Stomach (tissue), 8 donors: ENCODE measurements at regions not wholly inside any gene's neighbourhood (a gene's known extent, or its start where the extent isn't known, plus 50 kb on each side); places are given as distances from the start of the nearest gene placed in this dataset.

ENCODE experiments used
- DNase-seq, 2 donors: peaks; one replicate each; pipeline versions ENCODE4 v3.0.0 to v3.0.0-alpha.2; 2013 to 2019
- H3K27ac ChIP-seq, 5 donors: fragments of 200-600 bp in 4 of 5; sonication (generic) in 4 of 5; one replicate each; pipeline ENCODE4 v1.5.1; 2013 to 2019; ENCODE audit warnings: mild to moderate bottlenecking in 1 of 5, moderate library complexity in 1 of 5
- H3K27me3 ChIP-seq, 3 donors: fragments of 200-600 bp; sonication (generic); one replicate each; pipeline ENCODE4 v1.5.1; 2017 to 2019; ENCODE audit warnings: mixed run types in 1 of 3
- H3K36me3 ChIP-seq, 4 donors: fragments of 200-600 bp; sonication (generic); 1 replicate in 3 of 4; 2 replicates in 1 of 4; pipeline ENCODE4 v1.5.1; 2016 to 2019
- H3K4me1 ChIP-seq, 4 donors: fragments of 200-600 bp; sonication (generic); one replicate each; pipeline ENCODE4 v1.5.1; 2016 to 2019
- H3K4me3 ChIP-seq, 4 donors: fragments of 200-600 bp; sonication (generic) in 3 of 4; one replicate each; pipeline ENCODE4 v1.5.1; 2016 to 2019; ENCODE audit warnings: mild to moderate bottlenecking in 1 of 4
- H3K9me3 ChIP-seq, 4 donors: fragments of 200-600 bp; sonication (generic); one replicate each; pipeline ENCODE4 v1.5.1; 2016 to 2019
- CTCF ChIP-seq, 7 experiments: fragments of 450-650 bp in 4 of 7; fragments of 200-600 bp in 3 of 7; sonication (generic) in 3 of 7; IDR thresholded peaks; one replicate each; pipeline ENCODE4 v1.5.1; 2016 to 2019; ENCODE audit warnings: antibody characterized with exemption in 7 of 7, control low read depth in 2 of 7, mild to moderate bottlenecking in 1 of 7
- EP300 ChIP-seq: sonication (generic); formaldehyde crosslinking; IDR thresholded peaks from one replicate; pipeline ENCODE4 v1.6.1; 2017; ENCODE audit warnings: antibody characterized with exemption
- POLR2A ChIP-seq, 4 donors: fragments of 450-650 bp; IDR thresholded peaks; one replicate each; pipeline ENCODE4 v1.6.1; 2016; ENCODE audit warnings: antibody characterized with exemption in 4 of 4, control low read depth in 2 of 4, mild to moderate bottlenecking in 1 of 4, moderate library complexity in 1 of 4
- POLR2AphosphoS5 ChIP-seq, 3 donors: sonication (generic); formaldehyde crosslinking; IDR thresholded peaks; one replicate each; pipeline ENCODE4 v1.6.1; 2016; ENCODE audit warnings: antibody characterized with exemption in 3 of 3
- WGBS, 5 donors: extraction: QIAGEN DNeasy Blood & Tissue Kit in 3 of 5; methylation state at CpG; one replicate each; pipeline versions ENCODE4 v1.1.5 to v1.1.7; 2013 to 2018; 5-methylcytosine and 5-hydroxymethylcytosine counted together
- intact Hi-C: fragments of 100-400 bp; cut with DNase I; formaldehyde crosslinking; loops from one replicate; pipeline ENCODE4 v1.15.1; 2023; ENCODE audit warnings: low total_unique reads
- small RNA-seq, 4 donors: library from RNA; depleted of rRNA; stranded (forward); fragments of <200 nt; gene quantifications; one replicate each; pipeline ENCODE3, GENCODE V24; 2016
- donor health status: healthy with polysubstance abuse.
- donor health status: Bipolar disorder and iron deficiency.
- donor health status: healthy.

DNA sequence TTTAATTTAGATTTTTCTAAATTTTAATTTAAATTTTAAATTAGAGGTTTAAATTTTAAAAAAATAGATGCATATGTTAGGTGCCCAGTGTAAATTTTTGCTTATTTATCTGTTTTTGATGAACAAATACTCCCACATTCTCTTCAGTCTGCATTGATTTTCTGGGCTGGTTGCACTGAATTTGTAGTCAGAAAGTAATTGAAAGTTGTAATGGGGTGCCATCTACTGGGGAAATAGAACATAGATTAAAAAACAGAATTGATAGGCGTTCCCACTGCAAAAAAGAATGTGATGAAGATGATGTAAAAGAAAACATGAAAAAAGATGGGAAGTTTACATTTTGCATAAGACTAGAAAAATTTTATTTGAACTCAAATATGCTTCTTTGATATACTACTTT is 51.7 kb upstream of the CCDC85A start:
- 2 to 11% (median 3%) methylated on average over 1 of the region's 1 CpG for WGBS, 5 donors
- no peaks in the 10 kb centered on the region for H3K36me3 ChIP-seq
- H3K4me3 ChIP-seq = no peak overlapping the region
- peak in 1 of 2 donors; percentile 72 for DNase-seq
- TF ChIP-seq POLR2A (IDR thresholded peaks at IDR 0.05) = no peak
- TF ChIP-seq CTCF (IDR thresholded peaks at IDR 0.05) = peak in 4 of 7 experiments; percentile 18 to 30 (median 22)
- H3K27ac ChIP-seq = no peak overlapping the region
- H3K4me1 ChIP-seq = no peaks in the 10 kb centered on the region
- H3K9me3 ChIP-seq = no peaks in the 10 kb centered on the region
- intact Hi-C loops = loop anchor here (10.0 kb wide), 1 partner anchor 417 kb away; no protein-coding TSS in a partner anchor
- no peaks in the 10 kb centered on the region for H3K27me3 ChIP-seq

GRCh38 chr2:56133441-56133840 is 50.3 kb upstream of the CCDC85A start:
- no peak for TF ChIP-seq POLR2AphosphoS5 (IDR thresholded peaks at IDR 0.05)
- TF ChIP-seq EP300 = no peak
- TF ChIP-seq CTCF (IDR thresholded peaks at IDR 0.05) = no peak
- TF ChIP-seq POLR2A (IDR thresholded peaks at IDR 0.05) = no peak
- H3K36me3 ChIP-seq = no peaks in the 10 kb centered on the region
- H3K27ac ChIP-seq = no peak overlapping the region
- no peak overlapping the region for H3K4me3 ChIP-seq
- no peaks in the 10 kb centered on the region for H3K4me1 ChIP-seq
- no peak for DNase-seq
- intact Hi-C loops = loop anchor here (10.0 kb wide), 1 partner anchor 419 kb away; no protein-coding TSS in a partner anchor
- WGBS, 5 donors = 46 to 69% (median 50%) methylated on average over 3 of the region's 3 CpGs
- no peaks in the 10 kb centered on the region for H3K9me3 ChIP-seq
- no peaks in the 10 kb centered on the region for H3K27me3 ChIP-seq

DNA sequence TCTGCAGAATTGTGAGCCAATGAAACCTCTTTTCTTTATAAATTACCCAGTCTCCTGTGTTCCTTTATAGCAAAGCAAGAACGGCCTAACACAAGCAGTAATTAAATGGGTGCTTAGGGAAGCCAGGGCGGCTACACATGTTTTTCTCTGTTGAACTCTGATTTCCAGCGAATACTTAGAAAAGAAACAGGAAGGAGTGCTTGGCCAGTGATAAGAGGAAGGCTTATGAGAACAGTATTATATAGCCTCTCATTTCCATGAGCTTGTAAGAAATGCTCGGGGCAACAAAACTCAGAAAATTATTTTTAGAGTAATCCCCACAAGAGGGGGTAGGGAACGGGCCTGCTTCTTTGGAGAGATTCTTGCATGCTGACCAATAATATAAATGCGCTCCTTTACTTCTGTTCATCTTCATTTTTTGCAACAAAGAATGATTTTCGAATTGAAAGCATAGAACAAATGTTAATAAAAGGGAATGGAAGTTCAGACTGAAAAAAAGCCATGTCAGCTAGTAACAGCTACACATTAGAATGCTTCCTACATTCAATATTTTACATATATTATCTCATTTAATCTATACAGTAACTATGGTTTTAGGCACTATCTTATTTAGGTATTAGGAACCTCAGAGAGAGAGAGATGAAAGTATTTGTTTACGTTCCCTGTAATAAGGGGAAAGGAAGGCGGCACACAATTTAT is 49.7 kb upstream of the CCDC85A start:
- H3K9me3 ChIP-seq = no peaks in the 10 kb centered on the region
- H3K4me1 ChIP-seq = no peaks in the 10 kb centered on the region
- intact Hi-C loops = loop anchor here (10.0 kb wide), 1 partner anchor 419 kb away; no protein-coding TSS in a partner anchor
- H3K27me3 ChIP-seq = no peaks in the 10 kb centered on the region
- DNase-seq = no peak
- no peak overlapping the region for H3K4me3 ChIP-seq
- TF ChIP-seq EP300 (no peak), POLR2A (IDR thresholded peaks at IDR 0.05) (no peak), CTCF (IDR thresholded peaks at IDR 0.05) (no peak), POLR2AphosphoS5 (IDR thresholded peaks at IDR 0.05) (no peak)
- H3K27ac ChIP-seq = no peak overlapping the region
- no peaks in the 10 kb centered on the region for H3K36me3 ChIP-seq
- 50 to 65% (median 61%) methylated on average over 9 of the region's 9 CpGs for WGBS, 5 donors

Small RNAs in the stretch of these regions (small RNA-seq; reads per million reads assigned to genes)
- gene MIR216A (0.20 to 0.90 (median 0.52) reads per million in 4 donors), gene MIR216B (0 reads per million in 4 donors), gene MIR217 (0 reads per million in 4 donors)
